H9 (cell line): ENCODE measurements at regions not wholly inside any gene's neighbourhood (a gene's known extent, or its start where the extent isn't known, plus 50 kb on each side); places are given as distances from the start of the nearest gene placed in this dataset.

Experiments
- DNase-seq: peaks from one replicate; pipeline ENCODE4 v3.0.0-alpha.2; 2017
- H2AFZ ChIP-seq: one replicate; pipeline ENCODE4 v1.6.1; 2013; ENCODE audit warnings: mild to moderate bottlenecking, low read length, control low read depth, moderate library complexity
- H2AK5ac ChIP-seq: 2 replicates; pipeline ENCODE4 v1.6.1; 2013; ENCODE audit warnings: low read length, control low read depth, mixed read lengths; ENCODE audit not compliant: insufficient read length
- H2BK120ac ChIP-seq: one replicate; pipeline ENCODE4 v1.6.1; 2013; ENCODE audit warnings: low read depth, mild to moderate bottlenecking, low read length, control low read depth, inconsistent platforms; ENCODE audit not compliant: poor library complexity, severe bottlenecking
- H2BK12ac ChIP-seq: 2 replicates; pipeline ENCODE4 v1.6.1; 2013; ENCODE audit warnings: low read length, control low read depth, mixed read lengths, low read depth; ENCODE audit not compliant: insufficient read length
- H2BK15ac ChIP-seq: 2 replicates; pipeline ENCODE4 v1.6.1; 2013; ENCODE audit warnings: low read depth, low read length, control low read depth
- H2BK20ac ChIP-seq: one replicate; pipeline ENCODE4 v1.6.1; 2013; ENCODE audit warnings: low read depth, mild to moderate bottlenecking, low read length, control low read depth, inconsistent platforms; ENCODE audit not compliant: poor library complexity, severe bottlenecking
- H2BK5ac ChIP-seq: 2 replicates; pipeline ENCODE4 v1.6.1; 2013; ENCODE audit warnings: low read length, control low read depth, mixed read lengths; ENCODE audit not compliant: insufficient read length
- H3K14ac ChIP-seq: 2 replicates; pipeline ENCODE4 v1.6.1; 2013; ENCODE audit warnings: low read length, control low read depth; ENCODE audit not compliant: insufficient read depth
- H3K18ac ChIP-seq: 2 replicates; pipeline ENCODE4 v1.6.1; 2013; ENCODE audit warnings: low read depth, mild to moderate bottlenecking, mixed read lengths, low read length, control low read depth; ENCODE audit not compliant: insufficient read length
- H3K23ac ChIP-seq: 2 replicates; pipeline ENCODE4 v1.6.1; 2013; ENCODE audit warnings: low read length, control low read depth, mixed read lengths, low read depth; ENCODE audit not compliant: insufficient read length
- H3K23me2 ChIP-seq: 2 replicates; pipeline ENCODE4 v1.6.1; 2013; ENCODE audit warnings: low read depth, mild to moderate bottlenecking, mixed read lengths, low read length, control low read depth; ENCODE audit not compliant: insufficient read length, poor library complexity, severe bottlenecking
- H3K27ac ChIP-seq: 2 replicates; pipeline ENCODE4 v1.5.1; 2013; ENCODE audit warnings: low read length, control low read depth, mixed read lengths, low read depth; ENCODE audit not compliant: insufficient read length
- H3K27me3 ChIP-seq: 2 replicates; pipeline ENCODE4 v1.6.1; 2013; ENCODE audit warnings: low read length, control low read depth, inconsistent platforms; ENCODE audit not compliant: insufficient read depth
- H3K4ac ChIP-seq: 2 replicates; pipeline ENCODE4 v1.6.1; 2013; ENCODE audit warnings: low read depth, mild to moderate bottlenecking, control low read depth, inconsistent platforms, low read length, moderate library complexity
- H3K4me1 ChIP-seq: 2 replicates; pipeline ENCODE4 v1.6.1; 2013; ENCODE audit warnings: low read length, control low read depth, inconsistent platforms; ENCODE audit not compliant: insufficient read depth
- H3K4me2 ChIP-seq: 2 replicates; pipeline ENCODE4 v1.6.1; 2013; ENCODE audit warnings: low read length, control low read depth, mixed read lengths; ENCODE audit not compliant: insufficient read length, insufficient read depth
- H3K56ac ChIP-seq: 2 replicates; pipeline ENCODE4 v1.6.1; 2013; ENCODE audit warnings: low read depth, mild to moderate bottlenecking, mixed read lengths, low read length, control low read depth; ENCODE audit not compliant: insufficient read length
- H3K79me1 ChIP-seq: 2 replicates; pipeline ENCODE4 v1.6.1; 2013; ENCODE audit warnings: low read depth, mild to moderate bottlenecking, moderate library complexity, low read length, control low read depth, inconsistent platforms; ENCODE audit not compliant: insufficient read depth, poor library complexity, severe bottlenecking
- H3K79me2 ChIP-seq: 2 replicates; pipeline ENCODE4 v1.6.1; 2013; ENCODE audit warnings: low read length, control low read depth, inconsistent platforms; ENCODE audit not compliant: insufficient read depth
- H3K9ac ChIP-seq: 2 replicates; pipeline ENCODE4 v1.6.1; 2013; ENCODE audit warnings: low read length, control low read depth, mixed read lengths; ENCODE audit not compliant: insufficient read length; ENCODE audit errors: extremely low read depth
- H3K9me3 ChIP-seq: one replicate; pipeline ENCODE4 v1.6.1; 2013; ENCODE audit warnings: low read depth, low read length, inconsistent platforms; ENCODE audit not compliant: control insufficient read depth
- H3T11ph ChIP-seq: one replicate; pipeline ENCODE4 v1.6.1; 2013; ENCODE audit warnings: mild to moderate bottlenecking, low read length, control low read depth, inconsistent platforms
- H4K20me1 ChIP-seq: one replicate; pipeline ENCODE4 v1.6.1; 2013; ENCODE audit not compliant: control insufficient read depth, insufficient read length, insufficient read depth
- H4K5ac ChIP-seq: 2 replicates; pipeline ENCODE4 v1.6.1; 2013; ENCODE audit warnings: low read depth, mild to moderate bottlenecking, mixed read lengths, low read length, control low read depth; ENCODE audit not compliant: insufficient read length
- H4K8ac ChIP-seq: replicated peaks from 2 replicates; pipeline ENCODE4 v1.6.1; 2013; ENCODE audit warnings: low read length, control low read depth, mixed read lengths, low read depth; ENCODE audit not compliant: insufficient read length
- H4K91ac ChIP-seq: 2 replicates; pipeline ENCODE4 v1.6.1; 2013; ENCODE audit warnings: low read depth, mild to moderate bottlenecking, moderate library complexity, mixed read lengths, low read length, control low read depth; ENCODE audit not compliant: insufficient read length
- H3K27ac Mint-ChIP-seq, 3 experiments: 2 replicates in 2 of 3; 3 replicates in 1 of 3; pipeline ENCODE4 v1.8.0; 2020 to 2021; ENCODE audit warnings: mixed read lengths in 3 of 3, mild to moderate bottlenecking in 1 of 3, moderate library complexity in 1 of 3
- H3K27me3 Mint-ChIP-seq: 2 replicates; pipeline ENCODE4 v1.8.0; 2021; ENCODE audit warnings: low read depth, mild to moderate bottlenecking, moderate library complexity, mixed read lengths
- H3K36me3 Mint-ChIP-seq, 3 experiments: 2 replicates in 2 of 3; 3 replicates in 1 of 3; pipeline ENCODE4 v1.8.0; 2020 to 2021; ENCODE audit warnings: low read depth in 3 of 3, mixed read lengths in 3 of 3; ENCODE audit not compliant: insufficient read depth in 1 of 3
- H3K4me1 Mint-ChIP-seq, 2 experiments: 2 replicates each; pipeline ENCODE4 v1.8.0; 2020; ENCODE audit warnings: mixed read lengths in 2 of 2
- H3K4me3 Mint-ChIP-seq, 2 experiments: 2 replicates in 1 of 2; 3 replicates in 1 of 2; pipeline ENCODE4 v1.8.0; 2020 to 2021; ENCODE audit warnings: mild to moderate bottlenecking in 2 of 2, mixed read lengths in 2 of 2, moderate library complexity in 1 of 2
- H3K9me3 Mint-ChIP-seq, 2 experiments: 2 replicates in 1 of 2; 3 replicates in 1 of 2; pipeline ENCODE4 v1.8.0; 2020; ENCODE audit warnings: mild to moderate bottlenecking in 2 of 2, mixed read lengths in 2 of 2, moderate library complexity in 1 of 2
- WGBS: extraction: QIAGEN DNeasy Blood & Tissue Kit; methylation state at CpG from one replicate; pipeline ENCODE4 v1.1.7; 2013; ENCODE audit warnings: missing lambda C conversion rate, low lambda C conversion rate, mixed read lengths; ENCODE audit not compliant: insufficient read length; ENCODE audit errors: extremely low coverage; 5-methylcytosine and 5-hydroxymethylcytosine counted together
- TF ChIP-seq, protein P1 (sequence below): fragments of 200-600 bp; sonication (generic); conservative IDR thresholded peaks from 3 replicates; pipeline ENCODE4 v1.8.0; 2021; ENCODE audit warnings: antibody characterized with exemption, mild to moderate bottlenecking

DNA sequence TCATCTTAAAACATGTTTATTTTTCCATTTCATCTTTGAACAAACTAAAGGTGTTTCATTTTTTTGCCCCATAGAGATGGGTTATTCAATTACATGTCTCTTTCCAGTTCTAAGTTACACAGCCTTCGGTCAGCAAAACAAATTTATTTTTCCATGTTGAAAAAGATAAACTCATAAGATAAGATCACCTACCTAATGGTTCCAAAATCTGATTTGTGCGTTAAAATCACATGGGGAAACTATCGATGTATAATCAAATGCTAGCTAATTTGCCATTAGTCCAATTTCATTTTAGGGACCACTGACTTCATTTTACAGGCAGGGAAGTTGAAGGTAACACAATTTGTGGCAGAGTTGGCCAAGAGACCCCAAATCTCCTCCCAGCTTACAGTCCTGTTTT, 67.2 kb upstream of the ACSL1 start:
- H4K5ac ChIP-seq: no peak overlapping the region

More for the DNA sequence above, 67.2 kb upstream of the ACSL1 start:
- Mint-ChIP-seq H3K27ac (no peak overlapping the region), H3K36me3 (no peaks in the 10 kb centered on the region; a peak in 1 of 7 replicates), H3K9me3 (no peaks in the 10 kb centered on the region; a peak in 1 of 5 replicates), H3K27me3 (no peaks in the 10 kb centered on the region; the same call in 1 of the 2 replicates), H3K4me3 (no peak overlapping the region), H3K4me1 (peaks cover 1 to 2% of the 10 kb centered on the region in 2 experiments; a peak in 1 of 4 replicates)
- Histone ChIP-seq H4K91ac (no peak overlapping the region), H3K56ac (no peak overlapping the region), H3K79me1 (no peaks in the 10 kb centered on the region), H4K8ac (no peak overlapping the region), H3K4me2 (no peak overlapping the region), H3K27me3 (no peaks in the 10 kb centered on the region), H3K9ac (no peak overlapping the region), H3K79me2 (no peaks in the 10 kb centered on the region), H3K9me3 (no peaks in the 10 kb centered on the region), H3K23ac (no peak overlapping the region), H3K27ac (no peak overlapping the region), H2AK5ac (no peak overlapping the region), H2BK5ac (no peak overlapping the region), H3K14ac (no peak overlapping the region), H3K4me1 (no peaks in the 10 kb centered on the region), H2BK120ac (no peak overlapping the region), H2BK12ac (no peak overlapping the region), H3K18ac (no peak overlapping the region), H3T11ph (no peak overlapping the region), H3K23me2 (no peaks in the 10 kb centered on the region), H3K4ac (no peak overlapping the region), H2AFZ (no peak overlapping the region), H2BK20ac (no peak overlapping the region), H2BK15ac (no peak overlapping the region), H4K20me1 (no peaks in the 10 kb centered on the region)
- WGBS: no CpG with 5 or more reads among the region's 3 CpGs
- DNase-seq: no peak
- TF ChIP-seq, protein P1, sequence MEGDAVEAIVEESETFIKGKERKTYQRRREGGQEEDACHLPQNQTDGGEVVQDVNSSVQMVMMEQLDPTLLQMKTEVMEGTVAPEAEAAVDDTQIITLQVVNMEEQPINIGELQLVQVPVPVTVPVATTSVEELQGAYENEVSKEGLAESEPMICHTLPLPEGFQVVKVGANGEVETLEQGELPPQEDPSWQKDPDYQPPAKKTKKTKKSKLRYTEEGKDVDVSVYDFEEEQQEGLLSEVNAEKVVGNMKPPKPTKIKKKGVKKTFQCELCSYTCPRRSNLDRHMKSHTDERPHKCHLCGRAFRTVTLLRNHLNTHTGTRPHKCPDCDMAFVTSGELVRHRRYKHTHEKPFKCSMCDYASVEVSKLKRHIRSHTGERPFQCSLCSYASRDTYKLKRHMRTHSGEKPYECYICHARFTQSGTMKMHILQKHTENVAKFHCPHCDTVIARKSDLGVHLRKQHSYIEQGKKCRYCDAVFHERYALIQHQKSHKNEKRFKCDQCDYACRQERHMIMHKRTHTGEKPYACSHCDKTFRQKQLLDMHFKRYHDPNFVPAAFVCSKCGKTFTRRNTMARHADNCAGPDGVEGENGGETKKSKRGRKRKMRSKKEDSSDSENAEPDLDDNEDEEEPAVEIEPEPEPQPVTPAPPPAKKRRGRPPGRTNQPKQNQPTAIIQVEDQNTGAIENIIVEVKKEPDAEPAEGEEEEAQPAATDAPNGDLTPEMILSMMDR: no peak
